HEK293T (cell line): ENCODE measurements at regions not wholly inside any gene's neighbourhood (a gene's known extent, or its start where the extent isn't known, plus 50 kb on each side); places are given as distances from the start of the nearest gene placed in this dataset.

Experiments used
- ARNT ChIP-seq: fragments of 450-650 bp; IDR thresholded peaks from 2 replicates; pipeline ENCODE4 v1.6.1; 2017; ENCODE audit warnings: mild to moderate bottlenecking
- ELF4 ChIP-seq: fragments of 450-650 bp; IDR thresholded peaks from 2 replicates; pipeline ENCODE4 v1.6.1; 2017; ENCODE audit warnings: antibody characterized with exemption
- FOXA1 ChIP-seq: fragments of 450-650 bp; IDR thresholded peaks from 2 replicates; pipeline ENCODE4 v1.6.1; 2016; ENCODE audit warnings: mild to moderate bottlenecking
- HDGF ChIP-seq: fragments of 450-650 bp; IDR thresholded peaks from 2 replicates; pipeline ENCODE4 v1.6.1; 2017; ENCODE audit warnings: antibody characterized with exemption, borderline replicate concordance
- LEF1 ChIP-seq: fragments of 450-650 bp; IDR thresholded peaks from 2 replicates; pipeline ENCODE4 v1.6.1; 2017; ENCODE audit warnings: mild to moderate bottlenecking, borderline replicate concordance
- PKNOX1 ChIP-seq: fragments of 450-650 bp; IDR thresholded peaks from 2 replicates; pipeline ENCODE4 v1.6.1; 2016
- SP1 ChIP-seq: fragments of 450-650 bp; IDR thresholded peaks from 2 replicates; pipeline ENCODE4 v1.6.1; 2017
- SUZ12 ChIP-seq: fragments of 450-650 bp; IDR thresholded peaks from 2 replicates; pipeline ENCODE4 v1.6.1; 2016; ENCODE audit warnings: mild to moderate bottlenecking

GRCh38 chr10:131731780-131732630 lies 168.8 kb upstream of the PPP2R2D start:
- TF ChIP-seq SUZ12 (no peak), ARNT (no peak), PKNOX1 (no peak), ELF4 (no peak), SP1 (no peak), LEF1 (no peak), HDGF (no peak), FOXA1 (no peak)
